H9 (cell line): ENCODE measurements at regions not wholly inside any gene's neighbourhood (a gene's known extent, or its start where the extent isn't known, plus 50 kb on each side); places are given as distances from the start of the nearest gene placed in this dataset.

Source experiments
- DNase-seq: peaks from one replicate; pipeline ENCODE4 v3.0.0-alpha.2; 2017
- H2AFZ ChIP-seq: one replicate; pipeline ENCODE4 v1.6.1; 2013; ENCODE audit warnings: mild to moderate bottlenecking, low read length, control low read depth, moderate library complexity
- H2AK5ac ChIP-seq: 2 replicates; pipeline ENCODE4 v1.6.1; 2013; ENCODE audit warnings: low read length, control low read depth, mixed read lengths; ENCODE audit not compliant: insufficient read length
- H2BK120ac ChIP-seq: one replicate; pipeline ENCODE4 v1.6.1; 2013; ENCODE audit warnings: low read depth, mild to moderate bottlenecking, low read length, control low read depth, inconsistent platforms; ENCODE audit not compliant: poor library complexity, severe bottlenecking
- H2BK12ac ChIP-seq: 2 replicates; pipeline ENCODE4 v1.6.1; 2013; ENCODE audit warnings: low read length, control low read depth, mixed read lengths, low read depth; ENCODE audit not compliant: insufficient read length
- H2BK15ac ChIP-seq: 2 replicates; pipeline ENCODE4 v1.6.1; 2013; ENCODE audit warnings: low read depth, low read length, control low read depth
- H2BK20ac ChIP-seq: one replicate; pipeline ENCODE4 v1.6.1; 2013; ENCODE audit warnings: low read depth, mild to moderate bottlenecking, low read length, control low read depth, inconsistent platforms; ENCODE audit not compliant: poor library complexity, severe bottlenecking
- H2BK5ac ChIP-seq: 2 replicates; pipeline ENCODE4 v1.6.1; 2013; ENCODE audit warnings: low read length, control low read depth, mixed read lengths; ENCODE audit not compliant: insufficient read length
- H3K14ac ChIP-seq: 2 replicates; pipeline ENCODE4 v1.6.1; 2013; ENCODE audit warnings: low read length, control low read depth; ENCODE audit not compliant: insufficient read depth
- H3K18ac ChIP-seq: 2 replicates; pipeline ENCODE4 v1.6.1; 2013; ENCODE audit warnings: low read depth, mild to moderate bottlenecking, mixed read lengths, low read length, control low read depth; ENCODE audit not compliant: insufficient read length
- H3K23ac ChIP-seq: 2 replicates; pipeline ENCODE4 v1.6.1; 2013; ENCODE audit warnings: low read length, control low read depth, mixed read lengths, low read depth; ENCODE audit not compliant: insufficient read length
- H3K23me2 ChIP-seq: 2 replicates; pipeline ENCODE4 v1.6.1; 2013; ENCODE audit warnings: low read depth, mild to moderate bottlenecking, mixed read lengths, low read length, control low read depth; ENCODE audit not compliant: insufficient read length, poor library complexity, severe bottlenecking
- H3K27ac ChIP-seq: 2 replicates; pipeline ENCODE4 v1.5.1; 2013; ENCODE audit warnings: low read length, control low read depth, mixed read lengths, low read depth; ENCODE audit not compliant: insufficient read length
- H3K27me3 ChIP-seq: 2 replicates; pipeline ENCODE4 v1.6.1; 2013; ENCODE audit warnings: low read length, control low read depth, inconsistent platforms; ENCODE audit not compliant: insufficient read depth
- H3K4ac ChIP-seq: 2 replicates; pipeline ENCODE4 v1.6.1; 2013; ENCODE audit warnings: low read depth, mild to moderate bottlenecking, control low read depth, inconsistent platforms, low read length, moderate library complexity
- H3K4me1 ChIP-seq: 2 replicates; pipeline ENCODE4 v1.6.1; 2013; ENCODE audit warnings: low read length, control low read depth, inconsistent platforms; ENCODE audit not compliant: insufficient read depth
- H3K4me2 ChIP-seq: 2 replicates; pipeline ENCODE4 v1.6.1; 2013; ENCODE audit warnings: low read length, control low read depth, mixed read lengths; ENCODE audit not compliant: insufficient read length, insufficient read depth
- H3K56ac ChIP-seq: 2 replicates; pipeline ENCODE4 v1.6.1; 2013; ENCODE audit warnings: low read depth, mild to moderate bottlenecking, mixed read lengths, low read length, control low read depth; ENCODE audit not compliant: insufficient read length
- H3K79me1 ChIP-seq: 2 replicates; pipeline ENCODE4 v1.6.1; 2013; ENCODE audit warnings: low read depth, mild to moderate bottlenecking, moderate library complexity, low read length, control low read depth, inconsistent platforms; ENCODE audit not compliant: insufficient read depth, poor library complexity, severe bottlenecking
- H3K79me2 ChIP-seq: 2 replicates; pipeline ENCODE4 v1.6.1; 2013; ENCODE audit warnings: low read length, control low read depth, inconsistent platforms; ENCODE audit not compliant: insufficient read depth
- H3K9ac ChIP-seq: 2 replicates; pipeline ENCODE4 v1.6.1; 2013; ENCODE audit warnings: low read length, control low read depth, mixed read lengths; ENCODE audit not compliant: insufficient read length; ENCODE audit errors: extremely low read depth
- H3K9me3 ChIP-seq: one replicate; pipeline ENCODE4 v1.6.1; 2013; ENCODE audit warnings: low read depth, low read length, inconsistent platforms; ENCODE audit not compliant: control insufficient read depth
- H3T11ph ChIP-seq: one replicate; pipeline ENCODE4 v1.6.1; 2013; ENCODE audit warnings: mild to moderate bottlenecking, low read length, control low read depth, inconsistent platforms
- H4K20me1 ChIP-seq: one replicate; pipeline ENCODE4 v1.6.1; 2013; ENCODE audit not compliant: control insufficient read depth, insufficient read length, insufficient read depth
- H4K5ac ChIP-seq: 2 replicates; pipeline ENCODE4 v1.6.1; 2013; ENCODE audit warnings: low read depth, mild to moderate bottlenecking, mixed read lengths, low read length, control low read depth; ENCODE audit not compliant: insufficient read length
- H4K8ac ChIP-seq: replicated peaks from 2 replicates; pipeline ENCODE4 v1.6.1; 2013; ENCODE audit warnings: low read length, control low read depth, mixed read lengths, low read depth; ENCODE audit not compliant: insufficient read length
- H4K91ac ChIP-seq: 2 replicates; pipeline ENCODE4 v1.6.1; 2013; ENCODE audit warnings: low read depth, mild to moderate bottlenecking, moderate library complexity, mixed read lengths, low read length, control low read depth; ENCODE audit not compliant: insufficient read length
- H3K27ac Mint-ChIP-seq, 3 experiments: 2 replicates in 2 of 3; 3 replicates in 1 of 3; pipeline ENCODE4 v1.8.0; 2020 to 2021; ENCODE audit warnings: mixed read lengths in 3 of 3, mild to moderate bottlenecking in 1 of 3, moderate library complexity in 1 of 3
- H3K27me3 Mint-ChIP-seq: 2 replicates; pipeline ENCODE4 v1.8.0; 2021; ENCODE audit warnings: low read depth, mild to moderate bottlenecking, moderate library complexity, mixed read lengths
- H3K36me3 Mint-ChIP-seq, 3 experiments: 2 replicates in 2 of 3; 3 replicates in 1 of 3; pipeline ENCODE4 v1.8.0; 2020 to 2021; ENCODE audit warnings: low read depth in 3 of 3, mixed read lengths in 3 of 3; ENCODE audit not compliant: insufficient read depth in 1 of 3
- H3K4me1 Mint-ChIP-seq, 2 experiments: 2 replicates each; pipeline ENCODE4 v1.8.0; 2020; ENCODE audit warnings: mixed read lengths in 2 of 2
- H3K4me3 Mint-ChIP-seq, 2 experiments: 2 replicates in 1 of 2; 3 replicates in 1 of 2; pipeline ENCODE4 v1.8.0; 2020 to 2021; ENCODE audit warnings: mild to moderate bottlenecking in 2 of 2, mixed read lengths in 2 of 2, moderate library complexity in 1 of 2
- H3K9me3 Mint-ChIP-seq, 2 experiments: 2 replicates in 1 of 2; 3 replicates in 1 of 2; pipeline ENCODE4 v1.8.0; 2020; ENCODE audit warnings: mild to moderate bottlenecking in 2 of 2, mixed read lengths in 2 of 2, moderate library complexity in 1 of 2
- TF ChIP-seq, protein P1 (sequence below): fragments of 200-600 bp; sonication (generic); conservative IDR thresholded peaks from 3 replicates; pipeline ENCODE4 v1.8.0; 2021; ENCODE audit warnings: antibody characterized with exemption, mild to moderate bottlenecking

GRCh38 chr14:86707071-86707470, 1177.1 kb downstream of the FLRT2 start:
- H4K20me1 ChIP-seq: no peaks in the 10 kb centered on the region
- no peak overlapping the region for H2BK12ac ChIP-seq
- no peak overlapping the region for H4K8ac ChIP-seq
- H3K4me2 ChIP-seq: no peak overlapping the region
- H3T11ph ChIP-seq: no peak overlapping the region
- H3K9me3 Mint-ChIP-seq: 0 out of 5 replicates have a peak, but pooled peaks cover 0 to 2% of the 10 kb centered on the region in 2 experiments
- H3K4me1 ChIP-seq: no peaks in the 10 kb centered on the region
- no peaks in the 10 kb centered on the region for H3K27me3 ChIP-seq
- no peak overlapping the region for H3K9ac ChIP-seq
- no peak overlapping the region for H3K14ac ChIP-seq
- H2AK5ac ChIP-seq: no peak overlapping the region
- H2BK15ac ChIP-seq: no peak overlapping the region
- H2BK5ac ChIP-seq: no peak overlapping the region
- H3K79me2 ChIP-seq: no peaks in the 10 kb centered on the region
- no peak overlapping the region for H2BK20ac ChIP-seq
- no peak overlapping the region for H3K56ac ChIP-seq
- no peak overlapping the region for H3K23ac ChIP-seq
- no peak overlapping the region for H3K4me3 Mint-ChIP-seq
- H3K23me2 ChIP-seq: no peaks in the 10 kb centered on the region
- DNase-seq: no peak
- TF ChIP-seq, protein P1, sequence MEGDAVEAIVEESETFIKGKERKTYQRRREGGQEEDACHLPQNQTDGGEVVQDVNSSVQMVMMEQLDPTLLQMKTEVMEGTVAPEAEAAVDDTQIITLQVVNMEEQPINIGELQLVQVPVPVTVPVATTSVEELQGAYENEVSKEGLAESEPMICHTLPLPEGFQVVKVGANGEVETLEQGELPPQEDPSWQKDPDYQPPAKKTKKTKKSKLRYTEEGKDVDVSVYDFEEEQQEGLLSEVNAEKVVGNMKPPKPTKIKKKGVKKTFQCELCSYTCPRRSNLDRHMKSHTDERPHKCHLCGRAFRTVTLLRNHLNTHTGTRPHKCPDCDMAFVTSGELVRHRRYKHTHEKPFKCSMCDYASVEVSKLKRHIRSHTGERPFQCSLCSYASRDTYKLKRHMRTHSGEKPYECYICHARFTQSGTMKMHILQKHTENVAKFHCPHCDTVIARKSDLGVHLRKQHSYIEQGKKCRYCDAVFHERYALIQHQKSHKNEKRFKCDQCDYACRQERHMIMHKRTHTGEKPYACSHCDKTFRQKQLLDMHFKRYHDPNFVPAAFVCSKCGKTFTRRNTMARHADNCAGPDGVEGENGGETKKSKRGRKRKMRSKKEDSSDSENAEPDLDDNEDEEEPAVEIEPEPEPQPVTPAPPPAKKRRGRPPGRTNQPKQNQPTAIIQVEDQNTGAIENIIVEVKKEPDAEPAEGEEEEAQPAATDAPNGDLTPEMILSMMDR: no peak
- H3K27ac ChIP-seq: no peak overlapping the region
- no peaks in the 10 kb centered on the region for H3K79me1 ChIP-seq
- H3K4ac ChIP-seq: no peak overlapping the region
- H3K27me3 Mint-ChIP-seq: no peaks in the 10 kb centered on the region
- no peaks in the 10 kb centered on the region for H3K9me3 ChIP-seq
- no peak overlapping the region for H4K91ac ChIP-seq
- H3K4me1 Mint-ChIP-seq: no peaks in the 10 kb centered on the region
- no peak overlapping the region for H3K27ac Mint-ChIP-seq
- no peak overlapping the region for H3K18ac ChIP-seq
- no peak overlapping the region for H2BK120ac ChIP-seq
- H4K5ac ChIP-seq: no peak overlapping the region
- no peaks in the 10 kb centered on the region; a peak in 1 of 7 replicates for H3K36me3 Mint-ChIP-seq
- H2AFZ ChIP-seq: no peak overlapping the region
